ENCODE measurements at regions not wholly inside any gene's neighbourhood (a gene's known extent, or its start where the extent isn't known, plus 50 kb on each side); places are given as distances from the start of the nearest gene placed in this dataset.

GRCh38 chr3:128555098-128555825 lies 62.3 kb upstream of the GATA2 start:
- Mint-ChIP-seq H3K36me3 (ENCODE audit: low read depth) (no peaks in the 10 kb centered on the region), H3K27me3 (ENCODE audit: low read depth) (peaks cover 37% of the 10 kb centered on the region), H3K4me3 (ENCODE audit: low read depth) (no peak overlapping the region), H3K9me3 (no peaks in the 10 kb centered on the region), H3K4me1 (ENCODE audit: low read depth) (peaks cover 2% of the 10 kb centered on the region), H3K27ac (no peak overlapping the region)
- intact Hi-C loops (cut with micrococcal nuclease), result no loop called here
- DNase-seq (ENCODE audit: low spot score), result no peak

DNA sequence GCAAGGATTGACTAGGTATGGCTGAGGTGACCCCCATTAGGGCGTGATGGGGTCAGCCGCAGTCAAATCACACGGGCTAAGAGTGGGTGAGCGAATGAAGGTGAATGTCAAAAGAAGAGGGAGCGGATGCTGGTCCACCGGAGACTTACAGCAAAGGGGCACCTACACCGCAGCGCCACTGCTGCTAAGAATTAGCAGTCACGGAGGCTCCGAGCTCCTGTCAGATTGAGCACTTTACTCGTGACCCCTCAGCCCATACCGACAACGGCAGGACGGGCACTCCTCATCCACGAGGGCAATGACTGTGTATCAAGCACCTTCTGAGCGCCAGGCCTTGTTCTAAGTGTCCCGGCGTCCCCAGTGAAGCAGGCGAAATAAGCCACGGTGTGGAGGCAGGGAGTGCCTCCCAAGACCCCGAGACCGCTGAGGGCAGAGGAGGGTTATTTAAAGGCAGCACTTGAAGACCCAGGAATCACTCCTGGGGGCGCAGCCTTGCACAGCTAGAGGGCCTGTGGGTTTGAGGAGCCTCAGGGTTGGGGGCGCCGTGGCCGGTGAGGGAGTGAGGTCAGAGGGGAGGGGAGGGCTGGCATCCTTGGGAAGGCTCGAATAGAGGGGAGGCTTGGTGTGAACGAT lies 61.6 kb upstream of the GATA2 start:
- no peak for DNase-seq (ENCODE audit: low spot score)
- Mint-ChIP-seq H3K36me3 (ENCODE audit: low read depth) (no peaks in the 10 kb centered on the region), H3K9me3 (no peaks in the 10 kb centered on the region), H3K27me3 (ENCODE audit: low read depth) (peaks cover 32% of the 10 kb centered on the region), H3K4me1 (ENCODE audit: low read depth) (peaks cover under 1% of the 10 kb centered on the region), H3K27ac (no peak overlapping the region), H3K4me3 (ENCODE audit: low read depth) (no peak overlapping the region)
- intact Hi-C loops (cut with micrococcal nuclease), result no loop called here

DNA sequence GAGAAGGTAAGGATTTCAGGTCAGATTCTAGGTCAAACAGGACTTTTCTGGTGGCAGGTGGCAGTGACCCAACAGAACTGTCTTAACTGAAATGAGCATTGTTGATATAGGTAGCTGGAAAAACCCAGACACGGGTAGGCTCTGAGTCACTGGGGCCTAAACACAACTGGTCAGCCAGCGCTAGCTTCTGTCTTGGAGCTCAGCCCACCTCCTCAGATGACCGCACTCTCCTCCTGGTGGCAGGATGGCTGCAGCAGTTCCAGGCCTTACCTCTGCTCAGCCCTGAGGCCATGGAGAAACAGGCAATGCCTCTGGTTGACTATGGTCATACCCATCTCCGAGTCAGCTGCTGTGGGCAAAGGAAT lies 61.1 kb upstream of the GATA2 start:
- no peaks in the 10 kb centered on the region for H3K4me1 Mint-ChIP-seq (ENCODE audit: low read depth)
- intact Hi-C loops (cut with micrococcal nuclease), result no loop called here
- H3K4me3 Mint-ChIP-seq (ENCODE audit: low read depth), result no peak overlapping the region
- H3K36me3 Mint-ChIP-seq (ENCODE audit: low read depth), result no peaks in the 10 kb centered on the region
- peaks cover 31% of the 10 kb centered on the region for H3K27me3 Mint-ChIP-seq (ENCODE audit: low read depth)
- H3K9me3 Mint-ChIP-seq, result no peaks in the 10 kb centered on the region
- DNase-seq (ENCODE audit: low spot score), result no peak
- no peak overlapping the region for H3K27ac Mint-ChIP-seq

GRCh38 chr3:128553560-128553959 lies 60.6 kb upstream of the GATA2 start:
- intact Hi-C loops (cut with micrococcal nuclease), result no loop called here
- no peak for DNase-seq (ENCODE audit: low spot score)
- H3K4me3 Mint-ChIP-seq (ENCODE audit: low read depth), result no peak overlapping the region
- no peaks in the 10 kb centered on the region for H3K36me3 Mint-ChIP-seq (ENCODE audit: low read depth)
- no peaks in the 10 kb centered on the region for H3K9me3 Mint-ChIP-seq
- peaks cover 31% of the 10 kb centered on the region for H3K27me3 Mint-ChIP-seq (ENCODE audit: low read depth)
- no peaks in the 10 kb centered on the region for H3K4me1 Mint-ChIP-seq (ENCODE audit: low read depth)
- H3K27ac Mint-ChIP-seq, result no peak overlapping the region

DNA sequence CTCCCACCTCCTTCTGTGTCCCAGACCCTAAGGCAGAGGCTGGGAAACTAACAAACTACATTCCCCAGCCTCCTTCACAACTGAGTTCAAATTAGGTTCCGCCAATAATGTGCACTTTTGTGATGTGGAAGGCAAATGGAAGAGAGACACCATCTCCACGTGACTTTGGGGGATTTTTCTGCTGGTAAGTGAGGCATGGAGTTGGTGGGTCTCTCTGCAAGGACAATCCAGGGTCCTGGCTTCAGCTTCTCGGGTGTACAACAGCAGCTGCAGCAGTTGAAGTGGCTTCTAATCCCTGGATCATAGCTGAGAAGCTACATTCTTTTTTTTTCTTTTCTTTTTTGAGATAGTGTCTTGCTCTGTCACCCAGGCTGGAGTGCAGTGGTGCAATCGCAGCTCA lies 58.9 kb upstream of the GATA2 start:
- Mint-ChIP-seq H3K27me3 (ENCODE audit: low read depth) (peaks cover 28% of the 10 kb centered on the region), H3K36me3 (ENCODE audit: low read depth) (no peaks in the 10 kb centered on the region), H3K9me3 (no peaks in the 10 kb centered on the region), H3K27ac (no peak overlapping the region), H3K4me1 (ENCODE audit: low read depth) (no peaks in the 10 kb centered on the region), H3K4me3 (ENCODE audit: low read depth) (no peak overlapping the region)
- intact Hi-C loops (cut with micrococcal nuclease), result no loop called here
- no peak for DNase-seq (ENCODE audit: low spot score)

DNA sequence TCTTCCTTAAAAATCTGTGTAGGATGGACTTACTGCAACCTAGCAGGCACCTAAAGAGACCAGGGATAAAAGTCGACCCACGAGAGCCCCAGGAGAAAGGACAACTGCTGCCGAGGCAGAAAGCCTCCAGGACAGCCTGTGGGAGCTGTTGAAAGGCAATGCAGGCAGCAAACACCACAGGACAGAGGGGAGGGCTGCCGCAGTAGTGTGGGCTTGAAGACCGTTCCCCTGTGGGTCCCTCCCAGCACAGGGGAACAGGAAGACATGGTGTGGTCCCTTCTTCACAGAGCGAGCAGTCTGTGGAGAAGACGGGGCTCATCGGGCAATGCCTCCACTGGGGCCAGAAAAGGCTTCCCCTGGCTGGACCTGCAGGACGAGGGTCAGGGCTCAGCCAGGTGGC lies 58.5 kb upstream of the GATA2 start:
- DNase-seq (ENCODE audit: low spot score), result no peak
- no peak overlapping the region for H3K27ac Mint-ChIP-seq
- intact Hi-C loops (cut with micrococcal nuclease), result no loop called here
- H3K4me1 Mint-ChIP-seq (ENCODE audit: low read depth), result no peaks in the 10 kb centered on the region
- H3K4me3 Mint-ChIP-seq (ENCODE audit: low read depth), result no peak overlapping the region
- H3K36me3 Mint-ChIP-seq (ENCODE audit: low read depth), result no peaks in the 10 kb centered on the region
- H3K9me3 Mint-ChIP-seq, result no peaks in the 10 kb centered on the region
- peaks cover 25% of the 10 kb centered on the region for H3K27me3 Mint-ChIP-seq (ENCODE audit: low read depth)

DNA sequence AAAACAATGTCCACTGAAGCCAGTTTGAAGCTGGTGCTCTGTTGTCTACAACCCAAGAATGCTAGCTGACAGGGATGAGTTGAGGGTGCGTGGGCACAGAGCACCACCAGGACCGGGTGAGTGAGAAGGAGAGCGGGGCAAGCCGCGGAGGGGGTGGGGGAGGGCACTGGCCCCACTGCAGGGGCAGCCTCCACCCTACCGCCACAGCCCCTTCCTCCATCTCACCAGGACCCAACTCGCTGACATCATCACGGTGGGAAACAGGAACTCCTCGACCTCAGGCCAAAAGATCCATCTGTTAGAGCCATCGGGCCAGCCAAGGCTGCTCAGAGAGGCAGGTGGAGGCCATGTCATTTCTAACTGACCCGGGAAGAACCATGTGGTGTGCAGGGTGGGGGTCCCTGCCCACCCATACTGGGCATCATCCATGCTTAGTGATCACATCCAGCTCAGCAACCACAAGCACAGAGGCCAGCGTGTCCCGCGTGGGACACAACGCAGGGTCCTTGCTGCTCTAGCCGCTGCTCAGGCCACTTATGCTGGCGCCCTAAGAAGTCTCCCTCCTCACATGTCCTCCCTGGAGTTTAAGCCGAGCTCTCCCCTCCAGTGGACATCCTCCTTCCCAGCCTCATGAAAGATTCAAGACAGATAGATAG lies 57.6 kb upstream of the GATA2 start:
- Mint-ChIP-seq H3K27me3 (ENCODE audit: low read depth) (peaks cover 24% of the 10 kb centered on the region), H3K4me1 (ENCODE audit: low read depth) (no peaks in the 10 kb centered on the region), H3K4me3 (ENCODE audit: low read depth) (no peak overlapping the region), H3K36me3 (ENCODE audit: low read depth) (no peaks in the 10 kb centered on the region), H3K27ac (no peak overlapping the region), H3K9me3 (no peaks in the 10 kb centered on the region)
- DNase-seq (ENCODE audit: low spot score), result no peak
- intact Hi-C loops (cut with micrococcal nuclease), result no loop called here

- H3K27me3 Mint-ChIP-seq (ENCODE audit: low read depth), result peaks cover 24% of the 10 kb centered on the region
- H3K4me3 Mint-ChIP-seq (ENCODE audit: low read depth), result no peak overlapping the region
- no peaks in the 10 kb centered on the region for H3K4me1 Mint-ChIP-seq (ENCODE audit: low read depth)
- intact Hi-C loops (cut with micrococcal nuclease), result no loop called here
- H3K9me3 Mint-ChIP-seq, result no peaks in the 10 kb centered on the region
- H3K36me3 Mint-ChIP-seq (ENCODE audit: low read depth), result no peaks in the 10 kb centered on the region
- DNase-seq (ENCODE audit: low spot score), result no peak
- no peak overlapping the region for H3K27ac Mint-ChIP-seq
Observed at GRCh38 chr3:128550113-128550440, 57.1 kb upstream of the GATA2 start.

GRCh38 chr3:128549283-128550112 lies 56.5 kb upstream of the GATA2 start:
- no peak overlapping the region for H3K4me3 Mint-ChIP-seq (ENCODE audit: low read depth)
- H3K27ac Mint-ChIP-seq, result no peak overlapping the region
- H3K27me3 Mint-ChIP-seq (ENCODE audit: low read depth), result peaks cover 20% of the 10 kb centered on the region
- H3K4me1 Mint-ChIP-seq (ENCODE audit: low read depth), result no peaks in the 10 kb centered on the region
- H3K36me3 Mint-ChIP-seq (ENCODE audit: low read depth), result no peaks in the 10 kb centered on the region
- no peak for DNase-seq (ENCODE audit: low spot score)
- intact Hi-C loops (cut with micrococcal nuclease), result no loop called here
- H3K9me3 Mint-ChIP-seq, result no peaks in the 10 kb centered on the region

- DNase-seq (ENCODE audit: low spot score), result no peak
- Mint-ChIP-seq H3K27me3 (ENCODE audit: low read depth) (peaks cover 12% of the 10 kb centered on the region), H3K4me3 (ENCODE audit: low read depth) (no peak overlapping the region), H3K9me3 (no peaks in the 10 kb centered on the region), H3K27ac (no peak overlapping the region), H3K4me1 (ENCODE audit: low read depth) (no peaks in the 10 kb centered on the region), H3K36me3 (ENCODE audit: low read depth) (no peaks in the 10 kb centered on the region)
- intact Hi-C loops (cut with micrococcal nuclease), result no loop called here
Observed at GRCh38 chr3:128548426-128549282, 55.7 kb upstream of the GATA2 start.

GRCh38 chr3:128548021-128548420 lies 55.0 kb upstream of the GATA2 start:
- no peak overlapping the region for H3K27ac Mint-ChIP-seq
- H3K4me3 Mint-ChIP-seq (ENCODE audit: low read depth), result no peak overlapping the region
- no peaks in the 10 kb centered on the region for H3K4me1 Mint-ChIP-seq (ENCODE audit: low read depth)
- peaks cover 6% of the 10 kb centered on the region for H3K9me3 Mint-ChIP-seq
- H3K27me3 Mint-ChIP-seq (ENCODE audit: low read depth), result peaks cover 12% of the 10 kb centered on the region
- no peak for DNase-seq (ENCODE audit: low spot score)
- H3K36me3 Mint-ChIP-seq (ENCODE audit: low read depth), result no peaks in the 10 kb centered on the region
- intact Hi-C loops (cut with micrococcal nuclease), result no loop called here

DNA sequence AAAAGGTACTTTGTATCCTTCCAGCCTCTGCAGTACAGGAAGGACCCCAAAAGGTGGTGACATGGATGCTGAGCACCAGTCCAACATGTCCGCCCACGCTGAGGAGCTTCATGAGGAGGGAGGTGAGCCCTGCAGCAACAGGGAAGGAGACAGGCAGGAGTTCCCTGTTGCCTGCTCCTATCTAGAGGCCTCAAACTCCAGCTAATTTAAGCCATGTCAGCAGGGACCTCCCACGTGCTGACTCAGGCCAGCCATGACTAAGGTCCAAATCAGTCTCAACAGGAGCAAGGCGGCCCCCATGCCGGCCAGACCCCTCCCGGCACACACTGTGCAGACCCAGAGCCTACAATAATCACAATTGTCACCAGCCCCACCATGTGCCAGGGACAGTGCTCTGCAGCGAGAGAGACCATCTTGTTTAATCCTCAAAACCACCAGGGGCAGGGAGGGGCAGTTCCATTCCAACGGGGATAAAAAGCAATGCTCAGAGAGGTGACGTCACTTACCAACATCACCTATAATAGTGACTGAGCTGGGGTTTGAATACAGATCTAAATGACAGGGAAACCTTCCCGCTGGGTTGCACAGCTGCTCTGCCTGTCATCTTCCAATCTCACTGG lies 54.5 kb upstream of the GATA2 start:
- Mint-ChIP-seq H3K27me3 (ENCODE audit: low read depth) (peaks cover 10% of the 10 kb centered on the region), H3K4me3 (ENCODE audit: low read depth) (no peak overlapping the region)

More for the DNA sequence above, 54.5 kb upstream of the GATA2 start:
- no peak for DNase-seq (ENCODE audit: low spot score)
- Mint-ChIP-seq H3K9me3 (peaks cover 7% of the 10 kb centered on the region), H3K27ac (no peak overlapping the region), H3K4me1 (ENCODE audit: low read depth) (no peaks in the 10 kb centered on the region), H3K36me3 (ENCODE audit: low read depth) (no peaks in the 10 kb centered on the region)
- intact Hi-C loops (cut with micrococcal nuclease), result no loop called here
